HG02970 (cell line): ENCODE measurements at regions not wholly inside any gene's neighbourhood (a gene's known extent, or its start where the extent isn't known, plus 50 kb on each side); places are given as distances from the start of the nearest gene placed in this dataset.

Source experiments
- ATAC-seq: cut with Tn5 transposase; IDR thresholded peaks from one replicate; pipeline ENCODE4 v1.9.1; 2021; ENCODE audit warnings: mild to moderate bottlenecking, moderate library complexity, moderate number of reproducible peaks; ENCODE audit not compliant: unreplicated experiment, low FRiP score

DNA sequence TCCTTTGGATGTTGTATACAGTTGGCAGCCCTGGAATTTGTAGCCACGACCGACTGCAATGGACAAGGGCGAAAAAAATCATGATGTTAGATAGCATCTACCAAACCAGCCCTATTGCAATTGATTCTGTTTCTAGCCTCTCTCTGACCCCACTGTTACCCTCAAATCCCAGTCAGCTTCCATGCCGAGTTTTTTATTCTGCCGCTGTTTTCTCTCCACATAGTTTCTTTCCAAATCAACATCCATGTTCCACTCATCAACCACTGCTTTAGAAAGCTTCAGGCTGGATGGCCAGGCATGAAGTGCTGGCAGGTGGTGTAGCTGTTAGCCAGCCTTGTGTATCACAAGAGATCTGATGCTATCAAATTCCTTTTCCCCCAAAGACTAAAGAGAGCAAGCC, 272.8 kb downstream of the FIGN start:
- no peak for ATAC-seq

- no peak for ATAC-seq
Observed at GRCh38 chr2:163459986-163460385, 275.8 kb downstream of the FIGN start.

- no peak for ATAC-seq
Observed at GRCh38 chr2:163456953-163457743, 278.7 kb downstream of the FIGN start.

- peak; percentile 98 for ATAC-seq
Observed at GRCh38 chr2:163455815-163456214, 280.0 kb downstream of the FIGN start.

DNA sequence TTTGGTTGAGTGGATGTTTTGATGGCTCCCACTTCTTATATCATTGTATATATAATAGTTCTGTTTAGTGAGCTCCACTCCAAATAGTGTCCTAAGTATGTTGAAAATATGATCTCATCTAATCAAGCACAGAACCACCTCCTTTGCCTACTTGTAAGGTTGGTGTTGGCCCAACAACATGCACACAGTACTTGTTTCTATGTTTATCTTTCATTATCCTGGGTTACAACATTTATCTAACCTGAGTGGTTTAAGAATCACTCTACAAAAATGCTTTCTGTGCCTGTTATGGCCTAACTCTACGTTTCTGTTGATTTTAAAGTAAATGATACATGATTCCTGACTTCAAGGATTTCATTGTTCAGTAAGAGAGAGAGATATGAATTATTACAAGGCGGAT, 281.9 kb downstream of the FIGN start:
- ATAC-seq: no peak

GRCh38 chr2:163441603-163442002, 294.2 kb downstream of the FIGN start:
- no peak for ATAC-seq

DNA sequence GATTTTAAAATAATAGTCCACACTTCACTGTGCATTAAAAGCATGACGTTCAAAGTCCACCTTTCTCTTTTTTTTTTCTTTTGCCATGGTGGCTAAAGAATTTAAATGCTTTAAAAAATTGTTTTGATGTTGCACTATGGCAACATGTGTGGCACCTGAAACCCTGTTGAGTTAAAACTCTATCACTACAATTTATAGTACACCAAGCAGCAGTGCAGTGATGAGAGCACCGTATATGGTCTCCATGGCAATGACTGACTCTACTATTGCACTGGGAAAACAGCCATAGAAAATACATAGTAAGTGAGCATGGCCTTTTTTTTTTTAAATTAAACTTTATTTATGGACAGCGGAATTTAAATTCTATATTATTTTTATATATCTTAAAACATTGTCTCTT, 298.8 kb downstream of the FIGN start:
- no peak for ATAC-seq

- no peak for ATAC-seq
Observed at GRCh38 chr2:163428187-163428586, 307.6 kb downstream of the FIGN start.

- ATAC-seq: no peak
Observed at GRCh38 chr2:163420604-163421003, 315.2 kb downstream of the FIGN start.

DNA sequence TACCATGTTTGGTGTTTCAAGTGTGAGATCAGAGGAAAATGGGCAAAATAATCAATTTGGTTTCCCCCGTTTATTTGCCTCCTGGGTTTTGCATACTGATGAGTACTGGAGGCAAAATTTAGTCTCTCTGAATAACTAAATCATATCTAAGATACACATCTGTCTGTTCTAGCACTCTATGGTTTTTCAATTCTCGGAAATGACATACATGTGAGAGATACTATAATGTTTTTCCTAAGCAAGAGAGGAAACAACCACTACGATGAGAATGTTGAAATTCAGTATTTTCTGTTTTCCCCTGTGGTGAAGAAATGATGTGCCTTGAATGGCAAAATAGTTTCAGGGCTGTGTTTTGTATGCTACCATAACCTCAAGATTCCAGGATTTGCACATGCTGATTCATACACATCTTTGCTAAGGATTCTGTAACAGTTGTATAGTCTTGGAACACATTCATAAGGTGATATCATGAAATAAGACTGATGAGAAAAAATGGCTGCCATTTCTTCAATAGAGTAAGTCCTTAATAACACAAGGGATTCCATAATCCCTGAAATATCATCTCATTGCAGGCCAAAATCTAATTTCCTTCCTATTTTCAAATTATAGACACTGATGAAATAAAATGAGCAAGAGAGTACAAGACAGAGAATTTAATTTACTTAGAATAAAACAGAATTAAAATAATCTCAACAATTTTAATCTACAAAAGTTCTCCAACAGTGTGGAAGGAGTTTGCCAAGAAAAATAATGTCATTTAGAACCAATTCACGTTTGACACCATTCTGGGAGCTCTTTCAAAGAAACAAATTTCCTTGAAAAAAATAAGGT, 316.6 kb downstream of the FIGN start:
- ATAC-seq: no peak

DNA sequence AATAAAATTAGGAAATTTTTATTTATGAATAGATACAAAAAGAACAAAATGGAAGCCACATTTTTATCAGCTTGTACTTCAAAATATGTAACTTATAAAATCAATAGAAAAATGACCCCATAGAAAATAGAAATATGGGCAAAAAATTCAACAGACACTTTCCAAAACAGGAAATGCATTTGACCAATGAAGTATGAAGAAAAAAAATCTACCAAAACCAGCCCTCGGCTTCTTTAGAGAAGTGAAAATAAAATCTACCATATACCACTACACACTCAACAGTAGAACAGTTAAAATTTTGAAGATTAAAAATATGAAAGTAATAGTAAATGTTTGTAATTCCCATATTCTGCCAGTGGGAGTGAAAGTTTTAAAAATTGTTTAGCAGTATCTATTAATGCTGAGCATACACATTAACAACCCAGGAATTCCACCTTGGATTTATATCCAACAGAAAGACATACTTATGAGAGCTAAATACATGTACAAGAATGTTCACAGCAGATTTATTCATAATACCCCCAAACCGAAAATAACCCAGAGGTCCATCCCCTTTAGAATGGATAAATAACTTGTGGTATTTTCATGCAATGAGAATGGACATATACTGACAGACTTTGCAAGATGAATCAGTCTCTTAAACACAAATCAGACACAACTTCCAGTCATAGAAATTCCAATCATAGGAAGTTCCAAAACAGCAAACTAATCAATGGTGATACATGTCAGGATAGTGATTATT, 318.0 kb downstream of the FIGN start:
- peak; percentile 89 for ATAC-seq

DNA sequence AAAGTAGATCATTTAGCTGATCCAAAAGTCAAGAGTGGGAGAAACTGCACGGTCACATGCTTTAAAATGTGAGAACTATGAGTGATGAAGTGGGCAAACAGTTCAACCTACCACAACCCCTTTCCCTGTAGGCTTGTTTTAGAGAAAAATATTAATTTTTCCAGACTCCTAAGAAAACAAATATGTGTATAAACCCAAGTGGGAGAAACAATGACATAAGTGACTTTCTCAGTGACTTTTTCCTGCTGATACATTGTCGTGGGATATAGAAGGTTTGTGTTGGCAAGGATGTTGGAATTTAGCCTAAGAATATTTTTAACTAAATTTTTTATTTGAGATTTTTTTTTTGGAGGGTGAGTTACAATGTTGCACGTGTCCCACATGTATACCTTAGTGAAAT, 321.7 kb downstream of the FIGN start:
- ATAC-seq: no peak

DNA sequence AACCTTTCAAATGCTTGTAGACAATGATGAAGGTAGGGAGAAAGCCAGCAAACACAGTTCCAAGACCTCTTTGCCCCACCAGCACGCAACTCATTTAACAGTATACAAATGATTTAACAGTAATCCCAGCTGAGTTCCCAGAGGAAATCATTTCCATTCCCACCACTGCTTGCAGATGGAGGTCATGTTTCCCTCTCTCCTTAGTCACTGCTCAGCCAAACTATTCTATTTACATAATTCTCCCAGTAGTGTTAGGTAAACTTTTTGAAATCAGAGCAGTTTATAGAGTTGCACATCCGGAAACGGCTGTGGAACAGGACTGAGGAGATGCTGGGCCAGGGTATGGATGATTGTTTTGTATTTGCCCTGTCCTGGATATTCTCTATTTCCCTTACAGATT, 328.5 kb downstream of the FIGN start:
- ATAC-seq: no peak

DNA sequence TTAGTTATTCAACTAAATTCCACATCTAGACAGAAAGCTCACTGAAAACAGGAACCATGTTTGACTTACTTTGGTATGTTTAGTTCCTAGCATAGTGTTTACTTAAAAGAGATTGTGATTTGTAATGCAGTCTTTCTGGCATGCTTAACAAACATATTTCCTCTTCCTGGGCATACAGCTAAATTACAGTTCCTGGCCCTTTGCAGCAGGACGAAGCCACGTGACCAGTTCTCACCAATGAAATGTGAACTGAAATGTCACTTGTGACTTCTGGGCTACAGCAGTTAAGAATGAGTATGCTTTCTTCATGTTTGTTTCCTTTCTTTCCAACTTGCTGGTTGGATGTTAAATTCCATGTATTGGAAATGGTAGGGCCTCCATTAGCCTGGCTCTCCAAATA, 330.5 kb downstream of the FIGN start:
- ATAC-seq: no peak

DNA sequence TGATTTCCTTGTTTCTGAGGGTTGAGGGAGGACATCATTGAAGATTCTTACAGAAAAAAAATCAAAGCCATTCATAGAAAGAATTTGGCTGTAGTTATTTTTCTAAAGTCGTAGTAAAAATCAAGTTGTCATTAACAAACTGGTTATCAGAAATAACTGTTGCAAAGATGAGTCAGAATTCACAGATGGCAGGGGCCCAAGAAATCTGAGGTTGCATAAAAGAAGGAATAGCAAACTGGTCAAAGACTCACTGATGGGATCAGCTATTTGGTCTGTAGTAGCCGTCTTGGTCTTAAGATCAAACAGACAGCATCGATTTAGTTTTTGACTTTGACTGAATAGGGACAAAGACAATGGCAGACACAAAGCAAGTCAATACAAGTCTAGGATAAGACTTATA, 334.3 kb downstream of the FIGN start:
- ATAC-seq: no peak

DNA sequence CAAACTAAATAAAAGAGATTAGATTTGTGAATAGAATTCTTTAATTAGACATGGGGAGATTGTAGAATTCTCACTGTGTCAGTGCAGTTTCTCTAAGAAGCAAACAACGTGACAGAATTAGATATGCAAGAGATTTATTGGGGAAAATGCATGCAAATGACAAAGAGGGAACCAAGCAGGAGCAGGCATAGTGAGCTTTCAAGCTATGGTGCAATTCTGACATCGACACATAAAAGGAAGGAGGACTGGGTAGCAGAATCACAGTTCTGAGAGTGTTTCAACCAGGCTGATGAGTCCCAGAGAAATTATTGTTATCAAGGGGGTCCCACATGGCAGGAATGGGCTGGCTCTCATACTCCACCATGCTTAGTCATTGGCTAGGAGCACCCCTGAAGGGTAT, 338.4 kb downstream of the FIGN start:
- no peak for ATAC-seq

GRCh38 chr2:163395602-163396001, 340.2 kb downstream of the FIGN start:
- ATAC-seq: no peak

DNA sequence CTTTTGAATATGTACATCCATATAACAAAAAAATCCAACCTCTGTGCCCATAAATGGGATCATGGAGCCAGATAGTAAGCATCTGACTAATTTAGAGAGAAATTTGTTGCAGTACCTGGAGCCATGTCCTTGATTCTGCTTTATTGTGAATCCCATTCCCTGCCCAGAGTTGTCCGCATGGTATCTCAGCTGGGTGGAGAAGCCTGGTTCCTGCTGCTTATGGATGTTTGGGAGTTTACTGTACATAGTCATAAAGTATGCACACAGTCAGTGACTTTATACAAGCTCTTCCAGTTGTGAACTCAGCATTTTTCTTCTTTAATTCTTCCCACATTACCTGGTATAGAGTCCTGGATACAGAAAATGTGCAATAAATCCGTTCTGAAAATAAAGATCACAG, 346.0 kb downstream of the FIGN start:
- no peak for ATAC-seq

GRCh38 chr2:163375472-163375871, 360.3 kb downstream of the FIGN start:
- no peak for ATAC-seq

DNA sequence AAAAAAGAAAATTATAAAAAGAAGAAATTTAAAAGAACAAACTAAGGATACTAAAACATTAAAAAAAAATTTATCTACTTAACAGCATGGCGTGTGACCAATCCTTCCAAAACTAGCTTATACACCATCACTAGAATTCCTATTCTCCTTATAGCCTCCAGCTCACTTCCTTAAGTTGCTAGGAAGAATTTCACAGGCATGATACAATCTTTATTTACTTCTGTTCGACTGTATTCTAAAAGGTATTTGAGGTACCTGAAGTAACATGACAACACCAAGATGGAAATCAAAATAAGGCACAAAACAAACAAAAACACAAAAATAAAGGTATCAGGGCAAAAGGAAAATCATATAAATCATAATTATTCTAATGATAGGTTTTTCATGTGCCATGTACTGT, 360.7 kb downstream of the FIGN start:
- ATAC-seq: no peak

DNA sequence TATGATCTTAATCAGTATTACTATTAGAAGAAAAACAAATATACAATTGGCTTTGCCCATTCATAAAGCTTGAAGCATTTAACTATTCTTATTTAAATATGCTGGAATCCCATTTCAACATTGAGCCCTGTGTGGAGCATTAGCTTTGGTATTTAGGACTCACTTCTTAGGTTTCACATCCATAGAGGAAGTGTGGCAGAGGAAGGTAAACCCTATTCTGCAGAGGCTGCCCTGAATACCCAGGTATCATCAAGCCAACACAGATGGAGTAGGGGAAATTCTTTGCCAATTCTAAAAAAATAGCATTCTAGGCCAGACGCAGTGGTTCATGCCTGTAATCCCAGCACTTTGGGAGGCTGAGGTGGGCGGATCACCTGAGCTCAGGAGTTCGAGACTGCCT, 361.5 kb downstream of the FIGN start:
- ATAC-seq: no peak
